ENCODE measurements at regions not wholly inside any gene's neighbourhood (a gene's known extent, or its start where the extent isn't known, plus 50 kb on each side); places are given as distances from the start of the nearest gene placed in this dataset.

DNA sequence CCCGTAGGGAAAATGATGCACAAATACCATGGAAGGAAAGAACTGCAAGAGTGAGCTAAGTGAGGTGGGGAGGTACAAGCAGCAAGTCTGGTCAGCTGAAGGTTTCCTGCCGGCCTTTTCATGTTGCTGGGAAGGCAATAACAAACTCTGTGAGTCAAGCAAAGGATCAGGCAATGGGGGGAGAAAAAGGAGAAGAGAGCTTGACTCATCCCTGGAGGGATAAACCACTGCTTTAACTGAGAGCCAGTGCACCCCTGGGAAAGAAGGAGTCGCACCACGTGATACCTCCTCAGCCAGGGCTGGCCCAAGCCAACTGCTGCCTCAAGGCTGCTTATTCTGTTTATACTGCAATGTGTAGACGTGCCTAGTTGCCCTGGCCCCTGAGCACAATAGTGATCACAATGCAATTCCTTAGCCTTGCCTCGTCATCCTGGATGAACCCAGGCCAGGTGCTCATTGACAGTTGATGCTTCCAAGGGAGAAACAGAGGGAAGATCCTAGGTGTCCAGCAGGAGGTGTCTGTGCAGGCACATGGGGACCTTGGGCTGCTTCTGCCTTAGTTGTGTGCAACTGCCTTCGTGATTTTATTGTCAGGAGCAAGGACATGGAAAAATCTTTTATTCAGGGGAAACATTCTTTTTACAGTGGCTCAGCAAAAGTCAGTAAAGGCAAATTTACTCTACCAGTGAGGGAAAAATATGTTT is 203.0 kb upstream of the TUT7 start:
- no peak for ATAC-seq

- no peak for ATAC-seq
These were observed 201.5 kb upstream of the TUT7 start for GRCh38 chr9:86555661-86556060.

DNA sequence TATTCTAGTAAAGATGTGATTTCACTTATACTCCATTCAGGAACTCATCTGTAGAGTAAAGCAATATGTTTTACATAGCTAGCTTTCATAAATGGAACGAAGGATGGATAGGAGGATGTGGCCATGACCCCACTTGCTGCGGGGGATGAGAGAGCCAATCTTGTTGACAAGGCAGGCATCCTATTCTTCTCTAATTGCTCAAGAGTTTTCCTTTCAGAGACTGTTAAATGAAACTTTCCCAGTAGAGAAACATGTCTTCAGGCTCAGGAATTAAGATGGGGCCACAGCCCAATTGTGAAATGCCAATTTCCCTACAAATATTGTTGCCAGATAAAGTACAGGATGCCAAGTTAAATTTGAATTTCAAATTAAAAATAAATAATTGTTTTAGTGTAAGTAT is 196.2 kb upstream of the TUT7 start:
- no peak for ATAC-seq

DNA sequence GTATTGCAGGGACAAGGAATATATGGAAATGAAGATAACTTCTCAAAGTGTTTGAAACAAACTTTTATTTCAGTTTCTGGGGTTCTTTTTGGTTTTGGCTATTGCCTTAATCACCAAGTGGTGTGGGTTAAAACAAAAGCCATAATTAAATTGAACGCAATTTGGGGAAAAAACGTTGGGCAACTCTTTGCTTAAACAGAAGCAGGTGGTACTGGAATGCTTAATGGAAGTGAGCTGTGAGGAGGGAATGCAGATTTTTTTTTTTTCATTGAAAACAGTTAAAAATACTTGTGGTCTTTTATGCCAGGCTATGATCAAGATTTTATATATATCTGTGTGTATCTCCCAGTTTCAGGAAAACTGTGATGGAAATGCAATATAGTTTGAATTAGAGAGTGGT is 195.7 kb upstream of the TUT7 start:
- ATAC-seq, result no peak

- ATAC-seq, result no peak
These were observed 195.2 kb upstream of the TUT7 start for GRCh38 chr9:86549401-86549811.

- no peak for ATAC-seq
These were observed 194.0 kb upstream of the TUT7 start for GRCh38 chr9:86548220-86548619.

DNA sequence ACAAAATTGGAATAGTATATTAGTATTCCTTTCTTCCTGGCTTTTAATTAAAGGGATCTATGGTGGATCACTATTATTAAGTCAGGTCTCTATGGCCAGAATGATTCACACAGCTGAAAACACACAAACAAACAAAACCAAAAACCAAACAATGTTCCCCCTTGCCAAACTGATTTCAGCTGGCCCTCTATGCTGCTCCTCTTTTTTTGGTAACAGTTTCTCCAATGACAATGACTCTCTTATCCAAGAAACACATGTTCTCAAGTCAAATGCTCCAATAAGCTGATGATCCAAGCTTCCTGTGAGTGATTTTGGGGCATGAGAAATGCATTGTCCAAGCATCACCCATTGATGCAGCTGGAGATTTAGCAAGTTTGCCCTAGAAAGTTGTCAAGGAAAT is 193.4 kb upstream of the TUT7 start:
- ATAC-seq, result no peak

DNA sequence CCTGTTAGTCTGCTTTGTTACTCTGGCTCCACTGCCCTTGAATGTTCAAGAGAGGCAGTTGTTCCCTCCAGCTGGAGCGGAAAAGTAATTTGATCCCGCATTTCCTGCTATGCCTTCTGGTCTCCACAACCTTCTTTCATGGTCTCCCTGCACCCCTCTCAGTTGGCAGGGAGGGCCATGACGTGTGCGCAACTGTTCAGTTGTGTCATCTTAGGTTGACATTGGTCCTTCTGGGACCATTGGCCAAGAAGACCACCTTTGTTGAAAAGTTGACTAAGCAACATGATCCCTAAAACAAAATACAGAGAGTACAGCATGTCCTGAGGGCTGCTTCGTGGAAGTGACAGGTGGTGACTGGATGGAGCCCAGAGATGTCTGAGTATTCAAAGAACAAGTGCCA is 192.5 kb upstream of the TUT7 start:
- no peak for ATAC-seq

DNA sequence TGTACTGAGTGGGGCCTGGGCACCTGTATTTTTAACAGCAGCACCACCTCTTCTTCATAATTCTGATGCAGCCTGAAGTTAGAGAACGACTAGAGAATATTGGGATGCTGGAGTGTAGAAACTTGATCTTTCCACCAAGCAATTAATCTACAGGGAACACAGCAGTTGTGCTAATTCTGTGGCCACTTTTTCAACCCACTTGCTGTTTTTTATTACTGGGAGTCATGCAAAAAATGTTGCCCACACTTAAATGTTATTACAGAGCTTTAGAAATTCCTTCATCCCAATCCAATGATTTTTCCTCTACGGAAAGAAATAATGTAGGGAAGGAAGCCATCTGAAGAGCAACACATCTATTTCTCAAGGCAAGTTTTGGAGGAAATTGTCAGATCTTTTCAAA is 190.9 kb upstream of the TUT7 start:
- ATAC-seq, result no peak

DNA sequence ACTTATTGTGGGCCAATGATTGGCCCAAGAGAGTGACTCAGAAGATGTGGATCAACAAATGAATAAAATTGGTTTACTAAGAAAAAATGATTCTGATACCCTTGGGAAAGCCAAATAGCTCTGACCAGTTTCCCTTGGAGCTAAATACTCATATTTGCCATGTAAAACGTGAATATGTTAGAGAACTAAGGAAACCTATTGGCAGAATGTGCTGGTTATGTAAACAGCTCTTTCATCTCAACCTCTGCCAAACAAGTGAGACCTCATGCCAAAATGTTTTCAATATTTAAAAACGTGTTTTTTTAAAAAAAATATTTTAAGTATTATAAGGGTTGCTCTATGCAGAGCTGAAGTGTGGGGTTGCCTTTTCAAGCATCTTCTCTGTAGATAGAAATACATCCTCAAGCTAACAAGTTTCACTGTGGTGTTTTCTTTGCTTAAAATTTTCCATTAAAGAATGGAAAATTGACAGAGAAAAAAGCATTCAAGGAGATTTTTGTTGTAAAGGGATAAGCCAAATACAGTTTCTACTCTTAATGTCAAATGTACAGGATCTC is 186.9 kb upstream of the TUT7 start:
- no peak for ATAC-seq

DNA sequence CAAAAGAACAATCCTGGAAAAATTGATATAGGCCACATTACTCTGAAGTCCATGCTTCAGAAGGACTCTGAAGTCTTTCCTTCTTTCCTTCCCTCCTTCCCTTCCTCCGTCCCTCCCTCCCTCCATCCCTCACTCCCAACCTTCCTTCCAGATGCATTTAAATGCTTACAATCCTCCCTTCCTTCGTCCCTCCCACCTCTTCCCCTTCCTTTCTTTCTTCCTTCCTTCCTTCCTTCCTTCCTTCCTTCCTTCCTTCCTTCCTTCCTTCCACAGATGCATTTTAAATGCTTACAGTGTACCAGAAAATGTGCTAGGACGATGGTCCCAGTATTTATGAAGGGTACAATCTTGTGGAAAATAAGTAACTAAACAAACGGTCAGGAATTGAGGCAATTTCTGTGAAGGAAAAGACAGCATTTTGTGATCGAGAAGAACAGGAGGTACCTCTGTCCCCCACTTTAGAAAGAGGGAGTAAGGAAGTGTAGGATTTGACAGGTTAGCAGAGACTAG is 181.3 kb upstream of the TUT7 start:
- no peak for ATAC-seq

- ATAC-seq, result no peak
These were observed 180.5 kb upstream of the TUT7 start for GRCh38 chr9:86534572-86535258.

DNA sequence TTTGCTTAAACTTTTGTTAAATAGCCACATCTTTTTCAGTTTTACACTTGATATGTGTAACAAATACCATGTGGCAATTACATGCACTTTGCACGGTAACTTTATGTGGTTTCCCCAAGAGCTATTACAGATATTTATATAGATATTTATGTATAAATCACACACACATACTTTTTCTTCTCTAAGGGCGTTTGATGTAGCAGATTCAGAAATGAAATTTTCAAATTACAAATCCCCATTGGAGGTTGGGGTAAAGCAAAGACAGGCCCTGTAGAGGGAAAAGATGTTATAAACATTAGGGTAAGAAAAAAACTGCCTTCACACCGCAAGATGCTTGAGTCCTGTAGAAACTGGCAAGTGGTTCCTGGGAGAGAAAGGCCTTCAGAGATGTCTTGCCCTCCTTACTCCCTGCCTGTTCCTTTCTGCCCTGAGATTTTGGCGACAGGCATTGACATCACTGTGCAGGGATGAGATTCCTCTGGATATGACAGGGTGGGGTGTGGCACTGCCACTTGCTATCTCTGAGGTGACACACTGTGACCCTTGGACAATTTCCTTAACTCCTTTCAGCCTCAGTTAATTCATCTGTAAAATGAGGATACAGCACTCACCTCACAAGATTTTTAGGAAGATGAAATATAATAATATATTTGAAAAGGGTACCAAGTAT is 177.9 kb upstream of the TUT7 start:
- no peak for ATAC-seq

DNA sequence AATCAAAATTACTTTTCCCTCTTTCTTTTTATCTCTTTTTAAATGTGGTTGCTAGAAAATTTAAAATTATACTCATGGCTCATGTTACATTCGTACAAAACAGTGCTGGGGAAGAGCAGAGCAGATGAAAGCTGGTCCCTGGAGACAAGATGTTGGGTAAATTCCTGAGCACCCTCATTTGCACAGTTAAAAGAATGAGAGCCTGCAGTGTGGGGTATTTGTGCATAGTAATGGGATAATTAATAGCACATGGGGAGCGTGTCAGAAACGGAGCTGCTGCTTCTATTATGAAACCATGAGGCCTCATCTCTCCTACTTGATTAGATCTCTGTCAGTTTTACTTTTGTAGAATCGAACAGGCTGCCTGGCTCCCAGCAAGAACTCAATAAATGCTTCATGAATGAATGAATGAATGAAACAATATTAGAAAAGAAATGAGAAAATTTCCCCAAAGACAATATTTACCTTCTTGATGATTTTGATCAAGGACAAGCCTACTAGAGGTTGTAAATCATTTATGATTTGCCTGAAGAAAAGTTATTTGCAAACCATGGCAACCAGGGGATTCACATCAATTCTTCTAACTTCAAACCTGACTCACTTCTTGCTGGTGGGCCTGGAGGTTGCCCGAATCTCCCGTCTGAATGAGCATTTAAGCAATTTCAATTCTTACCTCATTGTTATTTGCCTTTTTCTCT is 177.2 kb upstream of the TUT7 start:
- no peak for ATAC-seq

- no peak for ATAC-seq
These were observed 175.5 kb upstream of the TUT7 start for GRCh38 chr9:86529496-86530275.

- ATAC-seq, result no peak
These were observed 171.8 kb upstream of the TUT7 start for GRCh38 chr9:86526021-86526420.

DNA sequence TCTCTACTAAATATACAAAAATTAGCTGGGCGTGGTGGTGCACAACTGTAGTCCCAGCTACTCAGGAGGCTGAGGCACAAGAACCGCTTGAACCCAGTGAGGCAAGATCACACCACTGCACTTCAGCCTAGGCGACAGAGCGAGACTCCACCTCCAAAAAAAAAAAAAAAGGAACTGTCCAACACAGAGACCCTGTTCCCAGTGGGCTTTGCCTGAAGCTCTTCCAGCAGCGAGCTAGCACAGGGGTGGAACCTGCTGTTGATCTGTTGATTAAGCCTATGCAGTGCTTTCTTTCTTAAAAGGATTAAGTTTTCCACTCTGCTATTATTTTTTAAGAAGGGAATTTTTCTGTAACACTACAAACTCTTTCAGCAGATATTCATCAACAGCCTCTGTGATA is 171.0 kb upstream of the TUT7 start:
- no peak for ATAC-seq

GRCh38 chr9:86521977-86522376 is 167.8 kb upstream of the TUT7 start:
- no peak for ATAC-seq

DNA sequence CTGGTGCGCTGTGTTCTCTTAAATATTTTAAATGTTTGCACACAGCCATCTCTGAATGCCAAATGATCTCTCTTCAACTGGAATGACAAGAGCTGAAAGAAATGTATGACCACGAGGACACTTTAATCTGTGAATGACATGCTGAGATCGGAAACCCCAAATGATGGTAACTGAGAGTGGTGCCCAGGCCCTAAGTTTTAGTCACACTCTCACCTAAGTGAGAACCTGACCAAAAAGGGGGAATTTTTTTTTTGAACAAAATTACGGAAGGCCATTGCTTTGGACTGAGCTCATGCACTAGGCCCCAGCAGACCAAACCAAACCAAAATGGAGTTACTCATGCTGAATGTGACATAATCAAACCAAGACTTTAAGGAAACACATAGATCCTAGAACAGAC is 167.1 kb upstream of the TUT7 start:
- no peak for ATAC-seq

GRCh38 chr9:86519066-86519615 is 164.9 kb upstream of the TUT7 start:
- ATAC-seq, result no peak

GRCh38 chr9:86517475-86517874 is 163.3 kb upstream of the TUT7 start:
- no peak for ATAC-seq

DNA sequence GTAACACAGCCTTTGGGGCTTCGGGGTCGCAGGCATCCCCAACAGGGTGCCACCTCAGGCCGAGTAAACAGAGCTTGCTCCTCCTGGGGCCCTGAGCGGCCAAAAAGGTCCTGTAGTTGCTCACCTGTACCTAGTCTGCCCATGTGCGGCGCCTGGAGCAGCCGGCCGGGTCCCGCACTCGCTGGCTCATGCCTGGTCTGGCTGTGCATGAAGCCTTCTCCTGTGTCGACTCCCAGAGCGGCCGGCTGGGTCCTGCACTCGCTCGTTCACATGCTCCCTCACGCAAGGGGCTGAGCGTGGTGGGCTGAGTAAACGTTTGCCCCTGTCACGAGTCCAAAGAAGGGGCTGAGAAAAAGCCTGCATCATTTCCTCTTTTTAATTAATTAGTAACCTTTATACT is 162.4 kb upstream of the TUT7 start:
- ATAC-seq, result no peak

Measured in activated CD4-positive, CD25-positive, alpha-beta regulatory T cell treated with anti-CD3 and anti-CD28 coated beads, Interleukin-2, amount 50 U/mL, for 24 hours (primary cell).